ENCODE measurements at regions not wholly inside any gene's neighbourhood (a gene's known extent, or its start where the extent isn't known, plus 50 kb on each side); places are given as distances from the start of the nearest gene placed in this dataset.
A peak's percentile ranks its signal among the peaks of the same experiment; 100 is the strongest.

- in situ Hi-C loops (cut with MboI; ENCODE audit: low pct_unique_long_range_greater_than_20kb, low sequenced_read_pairs), result no loop called here
Observed at GRCh38 chr1:200354243-200354642, 55.6 kb downstream of the ZNF281 start.

GRCh38 chr1:200353232-200353631 is 56.6 kb downstream of the ZNF281 start:
- in situ Hi-C loops (cut with MboI; ENCODE audit: low pct_unique_long_range_greater_than_20kb, low sequenced_read_pairs), result no loop called here
- no peak for DNase-seq

More at GRCh38 chr1:200354243-200354642, 55.6 kb downstream of the ZNF281 start:
- no peak for DNase-seq

DNA sequence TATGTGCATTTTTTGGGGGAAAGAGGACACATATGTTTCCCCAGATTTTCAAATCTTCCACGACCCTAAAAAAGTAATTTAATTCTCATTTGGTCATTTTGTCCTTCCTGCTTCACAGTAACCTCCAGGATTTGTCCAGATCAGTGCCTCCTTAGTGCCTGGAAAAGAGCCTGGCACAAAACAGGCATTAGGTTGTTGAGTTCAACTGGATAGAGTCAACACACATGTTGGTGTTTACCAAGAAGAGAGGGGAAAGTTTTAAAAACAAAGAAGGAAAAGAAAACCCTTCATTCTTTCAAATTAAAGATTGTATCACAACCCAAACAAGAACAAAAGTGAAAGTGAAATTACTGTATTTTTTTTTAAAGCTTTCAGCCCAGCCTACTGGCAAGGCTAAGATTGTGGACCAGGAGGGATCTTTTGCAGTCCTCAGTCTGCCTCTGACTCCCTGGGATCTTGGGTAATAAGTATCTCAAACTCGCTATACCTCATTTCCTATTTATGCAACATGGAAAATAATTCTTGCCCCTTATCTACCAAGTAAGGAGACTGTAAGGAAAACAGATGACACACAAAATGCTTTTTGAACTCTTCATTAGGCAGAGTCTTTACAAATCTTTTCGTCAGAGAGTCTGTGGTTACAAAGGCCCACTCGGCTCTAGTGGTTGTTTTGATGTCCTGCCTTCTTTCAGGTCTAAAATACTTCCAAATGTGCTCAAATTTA is 57.8 kb downstream of the ZNF281 start:
- in situ Hi-C loops (cut with MboI; ENCODE audit: low pct_unique_long_range_greater_than_20kb, low sequenced_read_pairs), result no loop called here
- DNase-seq, result no peak

GRCh38 chr1:200351425-200351824 is 58.4 kb downstream of the ZNF281 start:
- in situ Hi-C loops (cut with MboI; ENCODE audit: low pct_unique_long_range_greater_than_20kb, low sequenced_read_pairs), result no loop called here
- DNase-seq, result no peak

DNA sequence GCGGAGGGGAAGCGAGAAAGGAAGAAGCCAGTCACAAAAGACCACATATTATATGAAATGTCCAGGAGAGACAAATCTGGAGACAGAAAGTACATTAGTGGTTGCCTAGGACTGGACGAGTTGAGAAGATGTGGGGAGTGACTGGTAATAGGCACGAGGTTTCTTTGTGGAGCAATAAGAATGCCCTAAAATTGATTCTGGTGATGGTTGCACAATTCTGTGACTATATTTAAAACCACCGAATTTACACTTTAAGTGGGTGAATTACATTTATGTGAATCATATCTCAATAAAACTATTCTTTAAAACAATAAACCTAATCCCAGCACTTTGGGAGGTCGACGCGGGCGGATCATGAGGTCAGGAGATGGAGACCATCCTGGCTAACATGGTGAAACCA is 63.1 kb downstream of the ZNF281 start:
- in situ Hi-C loops (cut with MboI; ENCODE audit: low pct_unique_long_range_greater_than_20kb, low sequenced_read_pairs), result no loop called here
- no peak for DNase-seq

DNA sequence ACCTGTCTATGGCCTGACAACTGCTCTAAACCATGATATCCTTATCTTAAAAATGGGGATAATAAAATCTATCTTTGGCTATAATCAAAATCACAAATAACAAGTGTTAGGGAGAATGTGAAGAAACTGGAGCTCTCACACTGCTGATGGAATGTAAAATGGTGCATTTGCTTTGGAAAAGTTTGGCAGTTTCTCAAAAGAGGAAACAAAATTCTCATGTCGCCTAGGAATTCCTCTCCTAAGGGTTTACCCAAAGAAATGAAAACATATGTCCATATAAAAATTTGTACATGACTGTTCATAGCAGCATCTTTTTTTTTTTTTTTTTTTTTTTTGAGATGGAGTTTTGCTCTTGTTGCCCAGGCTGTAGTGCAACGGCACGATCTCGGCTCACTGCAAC is 64.3 kb downstream of the ZNF281 start:
- in situ Hi-C loops (cut with MboI; ENCODE audit: low pct_unique_long_range_greater_than_20kb, low sequenced_read_pairs), result no loop called here
- no peak for DNase-seq

- in situ Hi-C loops (cut with MboI; ENCODE audit: low pct_unique_long_range_greater_than_20kb, low sequenced_read_pairs), result no loop called here
Observed at GRCh38 chr1:200343874-200344273, 66.0 kb downstream of the ZNF281 start.

GRCh38 chr1:200342511-200343311 is 67.1 kb downstream of the ZNF281 start:
- no peak for DNase-seq
- in situ Hi-C loops (cut with MboI; ENCODE audit: low pct_unique_long_range_greater_than_20kb, low sequenced_read_pairs), result no loop called here

More at GRCh38 chr1:200343874-200344273, 66.0 kb downstream of the ZNF281 start:
- no peak for DNase-seq

DNA sequence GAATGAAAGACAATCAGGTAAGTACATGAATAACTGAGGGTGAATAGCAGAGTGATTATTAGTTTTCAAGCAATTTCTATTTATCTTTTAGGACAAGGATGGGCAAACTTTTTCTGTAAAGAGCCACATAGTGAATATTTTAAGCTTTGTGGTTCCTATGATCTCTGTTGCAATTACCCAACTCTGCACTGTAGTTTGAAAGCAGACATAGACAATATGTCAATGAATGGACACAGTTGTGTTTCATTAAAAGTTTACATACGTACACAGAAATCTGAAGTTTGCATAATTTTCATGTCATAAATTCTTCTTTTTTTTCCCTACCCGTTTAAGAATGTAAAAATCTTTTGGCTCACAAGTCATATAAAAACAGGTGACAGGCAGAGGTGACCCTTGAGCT is 71.4 kb downstream of the ZNF281 start:
- in situ Hi-C loops (cut with MboI; ENCODE audit: low pct_unique_long_range_greater_than_20kb, low sequenced_read_pairs), result no loop called here
- DNase-seq, result no peak

GRCh38 chr1:200337831-200338230 is 72.0 kb downstream of the ZNF281 start:
- no peak for DNase-seq
- in situ Hi-C loops (cut with MboI; ENCODE audit: low pct_unique_long_range_greater_than_20kb, low sequenced_read_pairs), result no loop called here

GRCh38 chr1:200337410-200337809 is 72.4 kb downstream of the ZNF281 start:
- in situ Hi-C loops (cut with MboI; ENCODE audit: low pct_unique_long_range_greater_than_20kb, low sequenced_read_pairs), result no loop called here
- peak; percentile 18 for DNase-seq

DNA sequence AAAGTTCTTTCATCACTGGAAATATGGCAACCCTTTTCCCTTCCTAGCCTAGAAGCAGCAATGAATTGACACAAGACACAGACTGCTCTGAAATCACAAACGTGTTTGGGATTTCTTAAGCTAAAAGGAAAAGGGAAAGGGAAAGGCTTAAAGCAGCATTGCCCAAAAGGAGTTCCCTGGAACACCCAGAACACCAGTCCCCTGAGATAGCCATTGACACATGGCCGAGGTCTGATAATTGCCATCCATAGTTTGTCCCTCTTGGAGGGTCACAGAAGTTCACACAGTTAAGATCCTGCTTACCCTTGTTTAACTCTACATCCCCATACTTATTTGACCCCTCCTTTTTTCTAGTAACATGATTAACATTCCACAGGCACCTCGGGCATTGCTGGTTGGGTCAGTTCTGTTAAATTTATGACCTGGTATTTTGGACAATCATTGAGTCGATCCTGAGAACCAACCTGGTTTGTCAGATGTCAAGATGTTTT is 72.9 kb downstream of the ZNF281 start:
- in situ Hi-C loops (cut with MboI; ENCODE audit: low pct_unique_long_range_greater_than_20kb, low sequenced_read_pairs), result no loop called here
- DNase-seq, result no peak

GRCh38 chr1:200336101-200336845 is 73.6 kb downstream of the ZNF281 start:
- DNase-seq, result no peak
- in situ Hi-C loops (cut with MboI; ENCODE audit: low pct_unique_long_range_greater_than_20kb, low sequenced_read_pairs), result no loop called here

GRCh38 chr1:200334661-200335256 is 75.1 kb downstream of the ZNF281 start:
- DNase-seq, result no peak
- in situ Hi-C loops (cut with MboI; ENCODE audit: low pct_unique_long_range_greater_than_20kb, low sequenced_read_pairs), result no loop called here

GRCh38 chr1:200333329-200333728 is 76.5 kb downstream of the ZNF281 start:
- no peak for DNase-seq
- in situ Hi-C loops (cut with MboI; ENCODE audit: low pct_unique_long_range_greater_than_20kb, low sequenced_read_pairs), result no loop called here

GRCh38 chr1:200332716-200333115 is 77.1 kb downstream of the ZNF281 start:
- no peak for DNase-seq
- in situ Hi-C loops (cut with MboI; ENCODE audit: low pct_unique_long_range_greater_than_20kb, low sequenced_read_pairs), result no loop called here

- in situ Hi-C loops (cut with MboI; ENCODE audit: low pct_unique_long_range_greater_than_20kb, low sequenced_read_pairs), result no loop called here
- DNase-seq, result no peak
Observed at GRCh38 chr1:200330741-200331428, 79.0 kb downstream of the ZNF281 start.

DNA sequence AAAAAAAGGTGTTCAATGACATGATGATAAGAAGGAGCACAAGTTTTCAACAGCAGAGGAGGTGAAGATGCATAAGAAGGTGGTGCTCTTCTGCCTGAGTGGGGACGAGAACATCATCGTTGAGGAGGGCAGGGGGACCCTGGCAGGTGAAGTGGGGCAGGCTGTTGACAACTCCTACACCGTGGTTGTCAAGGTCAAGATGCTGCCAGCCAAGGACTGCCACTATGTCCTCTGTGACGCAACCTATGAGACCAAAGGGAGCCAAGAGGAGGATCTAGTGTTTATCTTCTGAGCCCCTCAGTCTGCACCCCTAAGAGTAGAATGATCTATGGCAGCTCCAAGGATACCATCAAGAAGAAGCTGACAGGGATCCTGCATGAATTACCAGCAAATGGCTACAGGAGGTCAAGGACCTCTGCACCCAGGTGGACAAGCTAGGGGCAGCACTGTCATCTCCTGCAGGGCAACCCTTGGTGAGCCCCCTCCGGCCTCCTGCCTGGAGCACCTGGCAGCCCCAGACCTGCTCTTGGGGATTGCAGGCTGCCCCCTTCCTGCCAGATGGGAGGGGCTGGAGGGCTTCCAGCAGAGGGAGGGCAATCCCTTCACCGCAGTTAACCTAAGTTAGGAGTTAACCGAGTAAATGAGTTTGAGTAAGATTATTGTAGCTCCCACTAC is 80.5 kb downstream of the ZNF281 start:
- in situ Hi-C loops (cut with MboI; ENCODE audit: low pct_unique_long_range_greater_than_20kb, low sequenced_read_pairs), result no loop called here
- DNase-seq, result no peak

All from KBM-7 (cell line).